ENCODE measurements at regions not wholly inside any gene's neighbourhood (a gene's known extent, or its start where the extent isn't known, plus 50 kb on each side); places are given as distances from the start of the nearest gene placed in this dataset.

DNA sequence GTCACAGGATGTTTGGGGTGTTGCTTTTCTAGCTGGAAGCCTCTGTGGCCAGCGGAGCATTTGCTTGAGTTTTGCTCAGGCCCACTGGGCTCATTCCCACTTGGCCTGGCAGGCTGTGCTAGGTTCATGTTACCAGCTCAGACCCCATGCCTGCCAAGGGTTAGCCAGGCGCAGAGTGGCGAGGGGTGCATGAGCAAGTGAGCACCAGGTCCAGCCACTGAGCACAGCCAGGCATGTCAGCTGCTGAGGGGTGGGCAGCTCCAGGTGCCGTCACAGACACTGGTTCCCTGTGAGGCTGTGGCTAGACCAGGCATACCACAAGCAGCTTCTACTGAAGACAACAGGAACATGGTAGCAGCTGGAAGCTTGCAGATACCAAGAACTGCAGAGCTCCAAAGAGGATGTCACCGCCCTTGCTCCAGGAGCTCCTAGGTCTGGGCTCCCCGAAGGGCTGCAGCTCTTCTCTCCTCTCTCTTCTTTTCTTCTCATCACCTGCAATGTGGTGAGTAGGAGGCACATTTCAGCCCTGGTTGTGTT is 52.0 kb upstream of the CYYR1 start:
- TF ChIP-seq POLR2AphosphoS5 (IDR thresholded peaks at IDR 0.05; ENCODE audit: insufficient read depth, low read depth, low read length) (no peak), CTCF (IDR thresholded peaks at IDR 0.05; ENCODE audit: extremely low read depth in 1 of 2, insufficient read depth in 1 of 2, low read depth in 1 of 2, low read length in 2 of 2) (no peak), EZH2 (IDR thresholded peaks at IDR 0.05; ENCODE audit: borderline replicate concordance, low read depth, low read length, severe bottlenecking) (no peak), MAX (IDR thresholded peaks at IDR 0.05; ENCODE audit: insufficient read depth, insufficient read length) (no peak), POLR2A (IDR thresholded peaks at IDR 0.05; ENCODE audit: low read depth, low read length) (no peak), JUN (IDR thresholded peaks at IDR 0.05; ENCODE audit: borderline replicate concordance, insufficient read depth, insufficient read length, low read depth) (no peak), MYC (IDR thresholded peaks at IDR 0.05; ENCODE audit: low read depth, low read length) (no peak), FOS (IDR thresholded peaks at IDR 0.05; ENCODE audit: borderline replicate concordance, insufficient read depth, low read length) (no peak), GATA2 (IDR thresholded peaks at IDR 0.05; ENCODE audit: insufficient read depth, insufficient read length, low read depth, low read length) (no peak)
